ENCODE measurements at regions not wholly inside any gene's neighbourhood (a gene's known extent, or its start where the extent isn't known, plus 50 kb on each side); places are given as distances from the start of the nearest gene placed in this dataset.

DNA sequence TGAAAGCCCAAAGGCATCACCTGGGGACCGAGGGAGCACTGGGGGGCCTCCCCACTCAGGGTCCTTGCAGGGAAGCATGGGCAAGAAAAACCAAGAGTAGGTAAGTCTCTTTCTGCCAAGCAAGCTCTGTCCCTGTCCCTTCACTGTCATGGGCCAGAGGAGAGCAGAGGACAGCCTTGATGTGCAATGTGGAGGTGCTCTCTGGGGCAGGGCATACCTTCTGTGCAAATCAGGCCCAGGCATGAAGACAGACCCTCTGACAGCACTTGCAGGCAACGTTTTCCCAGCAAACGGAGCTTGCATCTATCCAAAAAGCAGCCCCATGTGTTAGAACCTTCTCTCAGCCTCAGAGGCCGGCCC lies 192.5 kb upstream of the PWP1 start:
- TF ChIP-seq POLR2A (IDR thresholded peaks at IDR 0.05; ENCODE audit: low read depth, low read length) (no peak), POLR2AphosphoS5 (IDR thresholded peaks at IDR 0.05; ENCODE audit: insufficient read depth, low read depth, low read length) (no peak), EZH2 (IDR thresholded peaks at IDR 0.05; ENCODE audit: borderline replicate concordance, low read depth, low read length, severe bottlenecking) (no peak), MYC (IDR thresholded peaks at IDR 0.05; ENCODE audit: low read depth, low read length) (no peak), FOS (IDR thresholded peaks at IDR 0.05; ENCODE audit: borderline replicate concordance, insufficient read depth, low read length) (no peak), JUN (IDR thresholded peaks at IDR 0.05; ENCODE audit: borderline replicate concordance, insufficient read depth, insufficient read length, low read depth) (no peak)
- TF ChIP-seq, protein P1, sequence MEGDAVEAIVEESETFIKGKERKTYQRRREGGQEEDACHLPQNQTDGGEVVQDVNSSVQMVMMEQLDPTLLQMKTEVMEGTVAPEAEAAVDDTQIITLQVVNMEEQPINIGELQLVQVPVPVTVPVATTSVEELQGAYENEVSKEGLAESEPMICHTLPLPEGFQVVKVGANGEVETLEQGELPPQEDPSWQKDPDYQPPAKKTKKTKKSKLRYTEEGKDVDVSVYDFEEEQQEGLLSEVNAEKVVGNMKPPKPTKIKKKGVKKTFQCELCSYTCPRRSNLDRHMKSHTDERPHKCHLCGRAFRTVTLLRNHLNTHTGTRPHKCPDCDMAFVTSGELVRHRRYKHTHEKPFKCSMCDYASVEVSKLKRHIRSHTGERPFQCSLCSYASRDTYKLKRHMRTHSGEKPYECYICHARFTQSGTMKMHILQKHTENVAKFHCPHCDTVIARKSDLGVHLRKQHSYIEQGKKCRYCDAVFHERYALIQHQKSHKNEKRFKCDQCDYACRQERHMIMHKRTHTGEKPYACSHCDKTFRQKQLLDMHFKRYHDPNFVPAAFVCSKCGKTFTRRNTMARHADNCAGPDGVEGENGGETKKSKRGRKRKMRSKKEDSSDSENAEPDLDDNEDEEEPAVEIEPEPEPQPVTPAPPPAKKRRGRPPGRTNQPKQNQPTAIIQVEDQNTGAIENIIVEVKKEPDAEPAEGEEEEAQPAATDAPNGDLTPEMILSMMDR (IDR thresholded peaks at IDR 0.05; ENCODE audit: extremely low read depth in 1 of 2, insufficient read depth in 1 of 2, low read depth in 1 of 2, low read length in 2 of 2), result no peak
- TF ChIP-seq, protein P2, sequence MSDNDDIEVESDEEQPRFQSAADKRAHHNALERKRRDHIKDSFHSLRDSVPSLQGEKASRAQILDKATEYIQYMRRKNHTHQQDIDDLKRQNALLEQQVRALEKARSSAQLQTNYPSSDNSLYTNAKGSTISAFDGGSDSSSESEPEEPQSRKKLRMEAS (IDR thresholded peaks at IDR 0.05; ENCODE audit: insufficient read depth, insufficient read length), result no peak
